C4-2B (cell line): ENCODE measurements at regions not wholly inside any gene's neighbourhood (a gene's known extent, or its start where the extent isn't known, plus 50 kb on each side); places are given as distances from the start of the nearest gene placed in this dataset.

Source experiments
- H3K27ac ChIP-seq: fragments of 450-650 bp; 2 replicates; pipeline ENCODE4 v1.5.1; 2017
- ZFX ChIP-seq: fragments of 450-650 bp; IDR thresholded peaks from 2 replicates; pipeline ENCODE4 v1.6.1; 2017
- TF ChIP-seq, protein P1 (sequence below): fragments of 450-650 bp; conservative IDR thresholded peaks from 2 replicates; pipeline ENCODE4 v1.5.1; 2017; ENCODE audit warnings: mild to moderate bottlenecking

GRCh38 chr10:26637521-26638275 lies 59.8 kb upstream of the PDSS1 start:
- TF ChIP-seq ZFX: no peak
- TF ChIP-seq, protein P1, sequence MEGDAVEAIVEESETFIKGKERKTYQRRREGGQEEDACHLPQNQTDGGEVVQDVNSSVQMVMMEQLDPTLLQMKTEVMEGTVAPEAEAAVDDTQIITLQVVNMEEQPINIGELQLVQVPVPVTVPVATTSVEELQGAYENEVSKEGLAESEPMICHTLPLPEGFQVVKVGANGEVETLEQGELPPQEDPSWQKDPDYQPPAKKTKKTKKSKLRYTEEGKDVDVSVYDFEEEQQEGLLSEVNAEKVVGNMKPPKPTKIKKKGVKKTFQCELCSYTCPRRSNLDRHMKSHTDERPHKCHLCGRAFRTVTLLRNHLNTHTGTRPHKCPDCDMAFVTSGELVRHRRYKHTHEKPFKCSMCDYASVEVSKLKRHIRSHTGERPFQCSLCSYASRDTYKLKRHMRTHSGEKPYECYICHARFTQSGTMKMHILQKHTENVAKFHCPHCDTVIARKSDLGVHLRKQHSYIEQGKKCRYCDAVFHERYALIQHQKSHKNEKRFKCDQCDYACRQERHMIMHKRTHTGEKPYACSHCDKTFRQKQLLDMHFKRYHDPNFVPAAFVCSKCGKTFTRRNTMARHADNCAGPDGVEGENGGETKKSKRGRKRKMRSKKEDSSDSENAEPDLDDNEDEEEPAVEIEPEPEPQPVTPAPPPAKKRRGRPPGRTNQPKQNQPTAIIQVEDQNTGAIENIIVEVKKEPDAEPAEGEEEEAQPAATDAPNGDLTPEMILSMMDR: no peak
- H3K27ac ChIP-seq: no peak overlapping the region

GRCh38 chr10:26640391-26640790 lies 57.1 kb upstream of the PDSS1 start:
- TF ChIP-seq, protein P1: no peak
- no peak for TF ChIP-seq ZFX
- no peak overlapping the region for H3K27ac ChIP-seq

GRCh38 chr10:26642896-26643653 lies 54.4 kb upstream of the PDSS1 start:
- H3K27ac ChIP-seq: no peak overlapping the region
- no peak for TF ChIP-seq ZFX
- TF ChIP-seq, protein P1: no peak

DNA sequence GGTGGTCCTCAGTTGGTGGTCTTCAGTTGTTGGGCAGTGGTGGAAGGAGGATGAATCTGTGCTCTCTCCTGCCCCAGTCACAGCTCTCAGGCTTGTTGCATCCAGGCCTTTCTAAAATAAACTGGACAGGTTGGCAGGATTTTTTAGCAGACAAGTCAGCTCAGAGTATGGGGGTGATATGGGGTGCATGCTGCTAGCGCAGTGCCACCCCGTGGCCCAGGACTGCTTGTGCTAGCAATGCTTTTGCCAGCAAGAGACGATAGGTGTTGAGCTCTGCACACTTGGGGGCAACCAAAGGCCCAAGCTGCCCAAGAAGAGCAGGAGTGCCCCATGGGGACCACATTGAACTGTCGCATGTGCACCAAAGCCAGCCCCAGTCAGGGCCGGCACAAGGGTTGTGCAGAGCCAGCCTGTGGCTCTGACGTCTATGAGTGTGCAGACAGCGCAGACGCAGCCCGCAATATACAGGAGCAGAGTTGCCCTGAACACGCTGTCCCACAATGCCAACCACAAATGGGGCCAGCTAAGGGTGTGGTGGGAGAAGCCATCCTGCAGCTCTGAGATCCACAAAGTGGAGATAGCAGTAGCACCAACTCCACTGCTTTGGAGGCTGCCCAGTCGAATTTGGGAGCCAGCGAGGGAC lies 49.8 kb upstream of the PDSS1 start:
- no peak overlapping the region for H3K27ac ChIP-seq
- TF ChIP-seq, protein P1: no peak
- no peak for TF ChIP-seq ZFX
